Trophoblast cell (in vitro differentiated cells and primary cell): ENCODE measurements at regions not wholly inside any gene's neighbourhood (a gene's known extent, or its start where the extent isn't known, plus 50 kb on each side); places are given as distances from the start of the nearest gene placed in this dataset.

Source experiments
- DNase-seq, 2 donors: peaks; one replicate each; pipeline ENCODE4 v3.0.0-alpha.2; 2016
- H2AFZ ChIP-seq: 2 replicates; pipeline ENCODE4 v1.6.1; 2013; ENCODE audit warnings: low read length, moderate library complexity, mild to moderate bottlenecking; ENCODE audit not compliant: insufficient read depth, poor library complexity
- H2AK5ac ChIP-seq: 2 replicates; pipeline ENCODE4 v1.6.1; 2013; ENCODE audit warnings: mild to moderate bottlenecking, low read length
- H2BK120ac ChIP-seq: 2 replicates; pipeline ENCODE4 v1.6.1; 2013; ENCODE audit warnings: low read length, mild to moderate bottlenecking, moderate library complexity; ENCODE audit not compliant: insufficient read depth, poor library complexity
- H2BK12ac ChIP-seq: 2 replicates; pipeline ENCODE4 v1.6.1; 2013; ENCODE audit warnings: mild to moderate bottlenecking, low read length, moderate library complexity
- H2BK5ac ChIP-seq: 2 replicates; pipeline ENCODE4 v1.6.1; 2013; ENCODE audit warnings: low read length, low read depth, moderate library complexity, mild to moderate bottlenecking; ENCODE audit not compliant: poor library complexity
- H3K14ac ChIP-seq: 2 replicates; pipeline ENCODE4 v1.6.1; 2013; ENCODE audit warnings: mild to moderate bottlenecking, low read length
- H3K18ac ChIP-seq: 2 replicates; pipeline ENCODE4 v1.6.1; 2013; ENCODE audit warnings: mild to moderate bottlenecking, low read length
- H3K23ac ChIP-seq: 2 replicates; pipeline ENCODE4 v1.6.1; 2013; ENCODE audit warnings: low read length
- H3K27ac ChIP-seq: 2 replicates; pipeline ENCODE4 v1.5.1; 2013; ENCODE audit warnings: low read depth, mild to moderate bottlenecking, inconsistent platforms, low read length, moderate library complexity
- H3K27me3 ChIP-seq: 2 replicates; pipeline ENCODE4 v1.6.1; 2013; ENCODE audit warnings: inconsistent platforms, mild to moderate bottlenecking, low read length, moderate library complexity; ENCODE audit not compliant: insufficient read depth
- H3K36me3 ChIP-seq, 2 experiments: 1 replicate in 1 of 2; 2 replicates in 1 of 2; pipeline ENCODE4 v1.6.1; 2013; ENCODE audit warnings: low read length in 2 of 2, mild to moderate bottlenecking in 2 of 2, moderate library complexity in 1 of 2; ENCODE audit not compliant: insufficient read depth in 2 of 2, control insufficient read depth in 1 of 2
- H3K4ac ChIP-seq: 2 replicates; pipeline ENCODE4 v1.6.1; 2013; ENCODE audit warnings: low read depth, mild to moderate bottlenecking, low read length, moderate library complexity
- H3K4me1 ChIP-seq, 2 experiments: 1 replicate in 1 of 2; 2 replicates in 1 of 2; pipeline ENCODE4 v1.6.1; 2013; ENCODE audit warnings: low read length in 2 of 2, mild to moderate bottlenecking in 2 of 2, moderate library complexity in 1 of 2; ENCODE audit not compliant: insufficient read depth in 2 of 2, control insufficient read depth in 1 of 2
- H3K4me2 ChIP-seq: 2 replicates; pipeline ENCODE4 v1.6.1; 2013; ENCODE audit warnings: inconsistent platforms, mild to moderate bottlenecking, low read length, moderate library complexity
- H3K4me3 ChIP-seq: 2 replicates; pipeline ENCODE4 v1.5.1; 2013; ENCODE audit warnings: mild to moderate bottlenecking, low read depth, low read length, inconsistent platforms
- H3K79me1 ChIP-seq: one replicate; pipeline ENCODE4 v1.6.1; 2013; ENCODE audit warnings: low read length
- H3K79me2 ChIP-seq: 2 replicates; pipeline ENCODE4 v1.6.1; 2013; ENCODE audit warnings: low read length, mild to moderate bottlenecking; ENCODE audit not compliant: control insufficient read depth, insufficient read depth, poor library complexity
- H3K9ac ChIP-seq: 2 replicates; pipeline ENCODE4 v1.6.1; 2013; ENCODE audit warnings: mild to moderate bottlenecking, low read length
- H3K9me3 ChIP-seq: 2 replicates; pipeline ENCODE4 v1.6.1; 2013; ENCODE audit warnings: low read depth, mild to moderate bottlenecking, control low read depth, inconsistent platforms, low read length; ENCODE audit not compliant: insufficient read depth
- H4K12ac ChIP-seq: 2 replicates; pipeline ENCODE4 v1.6.1; 2013; ENCODE audit warnings: low read depth, mild to moderate bottlenecking, low read length, moderate library complexity
- H4K8ac ChIP-seq: 2 replicates; pipeline ENCODE4 v1.6.1; 2013; ENCODE audit warnings: low read depth, mild to moderate bottlenecking, low read length, moderate library complexity
- H4K91ac ChIP-seq: one replicate; pipeline ENCODE4 v1.6.1; 2013; ENCODE audit warnings: low read depth, mild to moderate bottlenecking, low read length, moderate library complexity
- WGBS: extraction: QIAGEN DNeasy Blood & Tissue Kit; methylation state at CpG from one replicate; pipeline ENCODE4 v1.1.7; 2013; ENCODE audit warnings: missing lambda C conversion rate; ENCODE audit not compliant: insufficient read length, insufficient coverage; ENCODE audit errors: extremely low coverage; 5-methylcytosine and 5-hydroxymethylcytosine counted together

DNA sequence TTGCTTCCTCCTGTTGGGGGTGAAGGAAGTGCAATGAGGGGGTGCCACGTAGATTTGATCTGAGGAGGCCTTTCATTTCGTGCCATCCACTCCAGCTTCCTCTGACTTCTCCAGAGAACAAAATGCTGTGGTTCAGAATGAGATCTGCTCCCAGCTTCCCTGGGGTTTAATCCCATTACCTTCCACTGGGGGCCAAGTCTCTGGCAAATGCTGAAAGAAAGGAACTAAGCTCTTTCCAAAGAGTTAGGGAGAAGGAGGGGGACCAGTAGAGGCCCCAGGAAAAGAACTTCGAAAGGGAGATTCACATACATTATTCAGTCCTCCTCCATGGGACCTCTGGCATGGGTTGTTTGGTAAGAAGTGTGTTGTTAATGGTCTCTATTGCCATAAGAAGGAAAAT lies 727.0 kb downstream of the TYW1 start:
- Histone ChIP-seq H3K79me1 (peaks cover 5% of the 10 kb centered on the region), H3K79me2 (no peaks in the 10 kb centered on the region)

DNA sequence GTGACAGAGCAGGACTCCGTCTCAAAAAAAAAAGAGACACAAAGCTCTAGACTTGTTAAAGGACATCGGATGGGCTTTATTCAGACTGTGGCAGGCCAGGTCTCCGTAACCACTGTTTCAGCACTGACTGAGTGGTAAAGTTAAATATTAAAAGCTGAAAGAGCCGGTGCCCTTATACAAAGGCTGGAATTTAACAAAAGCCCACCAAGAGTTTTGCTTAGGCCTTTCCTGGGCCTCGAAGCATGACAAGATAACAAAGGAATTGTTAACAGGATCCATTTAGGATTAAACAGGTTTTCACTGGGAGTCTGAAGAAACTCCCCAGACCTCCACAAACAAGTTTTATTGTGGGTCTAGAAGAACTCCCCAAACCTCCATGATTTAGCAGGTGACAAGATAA lies 727.8 kb downstream of the TYW1 start:
- H2AFZ ChIP-seq: no peak overlapping the region
- no peak overlapping the region for H3K4ac ChIP-seq
- no peaks in the 10 kb centered on the region for H3K36me3 ChIP-seq
- no peak overlapping the region for H3K4me3 ChIP-seq
- no peak overlapping the region for H3K9ac ChIP-seq
- H2AK5ac ChIP-seq: no peak overlapping the region
- H3K18ac ChIP-seq: no peak overlapping the region
- H3K4me2 ChIP-seq: no peak overlapping the region
- H3K23ac ChIP-seq: no peak overlapping the region
- no peak overlapping the region for H2BK12ac ChIP-seq
- DNase-seq: no peak
- H3K27me3 ChIP-seq: no peaks in the 10 kb centered on the region
- H3K79me1 ChIP-seq: peaks cover 5% of the 10 kb centered on the region
- no peaks in the 10 kb centered on the region for H3K9me3 ChIP-seq
- H3K79me2 ChIP-seq: no peaks in the 10 kb centered on the region
- H2BK5ac ChIP-seq: no peak overlapping the region
- WGBS: no CpG with 5 or more reads among the region's 5 CpGs
- no peak overlapping the region for H4K91ac ChIP-seq
- H4K12ac ChIP-seq: no peak overlapping the region
- no peak overlapping the region for H3K14ac ChIP-seq
- H3K27ac ChIP-seq: no peak overlapping the region
- peaks cover 2 to 15% of the 10 kb centered on the region in 2 experiments for H3K4me1 ChIP-seq
- no peak overlapping the region for H4K8ac ChIP-seq
- H2BK120ac ChIP-seq: no peak overlapping the region

More for the DNA sequence above, 727.0 kb downstream of the TYW1 start:
- Histone ChIP-seq H3K4ac (no peak overlapping the region), H3K14ac (no peak overlapping the region), H3K23ac (no peak overlapping the region), H3K4me2 (no peak overlapping the region), H3K36me3 (no peaks in the 10 kb centered on the region), H4K8ac (no peak overlapping the region), H3K9me3 (no peaks in the 10 kb centered on the region), H3K4me1 (peaks cover 2 to 15% of the 10 kb centered on the region in 2 experiments), H3K9ac (no peak overlapping the region), H2BK12ac (no peak overlapping the region), H4K91ac (no peak overlapping the region), H3K27ac (no peak overlapping the region), H3K4me3 (no peak overlapping the region), H2BK120ac (no peak overlapping the region), H2AK5ac (no peak overlapping the region), H3K27me3 (no peaks in the 10 kb centered on the region), H4K12ac (no peak overlapping the region), H3K18ac (no peak overlapping the region), H2AFZ (no peak overlapping the region), H2BK5ac (no peak overlapping the region)
- WGBS: no CpG with 5 or more reads among the region's 3 CpGs
- DNase-seq: no peak

GRCh38 chr7:67724955-67725354 lies 728.3 kb downstream of the TYW1 start:
- Histone ChIP-seq H4K12ac (no peak overlapping the region), H3K4ac (no peak overlapping the region), H2BK5ac (no peak overlapping the region), H3K4me1 (peaks cover 2 to 15% of the 10 kb centered on the region in 2 experiments), H3K27me3 (no peaks in the 10 kb centered on the region), H2AK5ac (no peak overlapping the region), H3K4me2 (no peak overlapping the region), H4K91ac (no peak overlapping the region), H3K18ac (no peak overlapping the region), H3K27ac (no peak overlapping the region), H3K4me3 (no peak overlapping the region), H4K8ac (no peak overlapping the region), H3K9ac (no peak overlapping the region), H3K36me3 (no peaks in the 10 kb centered on the region), H3K23ac (no peak overlapping the region), H3K79me2 (no peaks in the 10 kb centered on the region), H2AFZ (no peak overlapping the region), H2BK12ac (no peak overlapping the region), H2BK120ac (no peak overlapping the region), H3K9me3 (no peaks in the 10 kb centered on the region), H3K14ac (no peak overlapping the region), H3K79me1 (peaks cover 5% of the 10 kb centered on the region)
- no CpG with 5 or more reads among the region's 2 CpGs for WGBS
- DNase-seq: no peak

GRCh38 chr7:67725423-67725822 lies 728.8 kb downstream of the TYW1 start:
- H4K8ac ChIP-seq: no peak overlapping the region
- no peak overlapping the region for H3K4me2 ChIP-seq
- H3K36me3 ChIP-seq: no peaks in the 10 kb centered on the region
- no peak overlapping the region for H3K4me3 ChIP-seq
- no peaks in the 10 kb centered on the region for H3K27me3 ChIP-seq
- no peak overlapping the region for H4K91ac ChIP-seq
- H2BK5ac ChIP-seq: no peak overlapping the region
- no CpG with 5 or more reads among the region's 3 CpGs for WGBS
- no peak overlapping the region for H3K9ac ChIP-seq
- no peaks in the 10 kb centered on the region for H3K79me2 ChIP-seq
- no peak overlapping the region for H3K18ac ChIP-seq
- H2AK5ac ChIP-seq: no peak overlapping the region
- H4K12ac ChIP-seq: no peak overlapping the region
- H3K4me1 ChIP-seq: peaks cover 2 to 15% of the 10 kb centered on the region in 2 experiments
- no peak overlapping the region for H2BK120ac ChIP-seq
- DNase-seq: no peak
- no peak overlapping the region for H2AFZ ChIP-seq
- no peak overlapping the region for H3K23ac ChIP-seq
- H3K9me3 ChIP-seq: no peaks in the 10 kb centered on the region
- peaks cover 5% of the 10 kb centered on the region for H3K79me1 ChIP-seq
- H3K14ac ChIP-seq: no peak overlapping the region
- no peak overlapping the region for H2BK12ac ChIP-seq
- H3K4ac ChIP-seq: no peak overlapping the region
- H3K27ac ChIP-seq: no peak overlapping the region
